Jurkat, Clone E6-1 (cell line): ENCODE measurements at regions not wholly inside any gene's neighbourhood (a gene's known extent, or its start where the extent isn't known, plus 50 kb on each side); places are given as distances from the start of the nearest gene placed in this dataset.

Experiments used
- DNase-seq: peaks from one replicate; pipeline ENCODE4 v3.0.0-alpha.2; 2011; ENCODE audit warnings: low read depth, low spot score
- H3K4me3 ChIP-seq: 2 replicates; pipeline ENCODE4 v1.5.1; 2011; ENCODE audit warnings: mild to moderate bottlenecking, low read length, control low read depth, moderate library complexity

DNA sequence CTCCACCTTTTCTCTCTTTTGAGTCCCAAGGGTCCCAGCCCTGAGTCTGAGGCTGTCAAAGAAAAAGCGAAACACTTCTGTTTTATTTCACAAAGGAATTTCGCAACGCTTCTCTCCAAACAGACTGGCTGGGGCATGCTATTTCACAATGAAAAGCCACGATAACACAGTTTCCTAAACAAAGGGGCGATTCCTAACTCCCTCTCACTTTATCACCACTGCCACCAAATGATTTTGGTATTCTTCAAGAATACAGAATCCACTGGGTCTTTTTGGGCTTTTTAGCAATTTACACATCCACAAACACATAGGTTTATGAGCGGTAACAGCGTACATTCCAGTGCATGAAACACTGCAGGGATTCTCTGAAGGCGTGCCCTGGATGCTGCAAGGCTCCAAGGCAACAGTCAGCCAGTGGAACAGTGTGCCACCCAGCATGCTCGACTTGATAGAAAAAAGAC is 161.2 kb downstream of the DAD1 start:
- DNase-seq, result no peak
- H3K4me3 ChIP-seq, result no peak overlapping the region

DNA sequence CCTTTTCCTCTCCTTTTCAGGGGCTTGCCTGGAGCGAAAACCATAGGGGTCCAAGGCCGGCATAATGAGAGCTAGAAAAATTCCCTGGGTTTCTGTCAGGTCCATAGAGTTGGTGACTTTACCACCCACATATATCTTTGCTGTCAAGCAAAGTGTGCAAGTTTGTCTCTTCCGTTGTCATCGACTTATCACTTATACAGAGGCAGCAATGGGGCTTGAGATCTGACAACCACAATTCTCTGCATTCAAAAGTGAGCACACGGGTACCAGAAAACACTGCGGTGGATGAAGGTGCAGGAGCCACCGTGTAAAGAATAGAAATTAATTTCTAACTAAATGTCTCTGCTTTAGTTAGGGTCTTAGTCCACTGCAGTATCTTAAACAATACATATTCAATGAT is 162.3 kb downstream of the DAD1 start:
- H3K4me3 ChIP-seq, result no peak overlapping the region
- no peak for DNase-seq

DNA sequence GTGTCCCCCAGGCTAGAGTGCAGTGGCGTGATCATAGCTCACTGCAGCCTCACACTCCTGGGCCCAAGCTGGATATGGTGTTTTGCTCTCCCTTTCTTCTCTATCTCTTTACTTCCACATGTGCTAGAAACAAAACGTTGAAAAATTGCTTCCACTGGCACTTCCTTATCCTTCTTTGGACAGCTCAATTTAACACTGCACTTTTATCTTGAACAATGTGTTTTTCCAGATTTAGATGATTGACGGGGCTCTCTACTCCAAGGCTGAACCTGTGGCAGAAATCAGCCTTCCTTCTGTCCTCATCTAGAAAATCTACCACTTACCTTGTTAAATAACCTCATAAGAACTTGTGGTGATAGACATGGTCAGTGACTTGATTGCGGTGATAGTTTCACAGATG is 165.1 kb downstream of the DAD1 start:
- DNase-seq, result no peak

GRCh38 chr14:22422238-22422637 is 166.8 kb downstream of the DAD1 start:
- H3K4me3 ChIP-seq, result no peak overlapping the region
- DNase-seq, result no peak

More for the DNA sequence above, 165.1 kb downstream of the DAD1 start:
- H3K4me3 ChIP-seq, result no peak overlapping the region

DNA sequence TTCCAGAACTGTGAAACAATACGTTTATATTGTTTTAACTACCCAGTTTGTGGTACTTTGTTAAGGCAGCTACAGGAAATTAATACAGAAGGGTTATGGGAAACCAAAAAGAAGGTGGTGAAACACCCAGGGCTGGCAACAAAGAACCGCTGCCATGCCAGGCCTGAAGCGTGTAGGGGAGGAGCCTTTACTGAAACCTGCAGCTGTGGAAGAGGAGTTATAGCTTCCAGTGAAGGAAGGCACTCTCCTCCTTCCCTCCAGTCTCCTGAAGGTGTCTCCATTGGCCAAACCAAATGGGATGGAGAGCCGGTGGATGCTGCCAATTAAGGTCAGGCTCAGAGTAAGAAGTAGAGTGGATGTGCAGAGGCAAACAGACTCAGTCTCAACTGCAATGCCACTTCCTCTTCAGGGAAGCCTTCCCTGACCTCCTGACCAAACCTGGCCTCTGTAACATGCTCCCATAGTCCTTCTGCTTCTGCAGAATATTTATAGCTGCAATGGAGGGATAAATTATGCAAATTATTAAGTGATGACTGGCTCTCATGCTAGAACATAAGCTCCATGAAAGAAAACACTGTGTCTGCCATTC is 168.3 kb downstream of the DAD1 start:
- DNase-seq, result no peak
- no peak overlapping the region for H3K4me3 ChIP-seq

- DNase-seq, result no peak
- no peak overlapping the region for H3K4me3 ChIP-seq
These were observed 169.4 kb downstream of the DAD1 start for GRCh38 chr14:22419620-22420019.

DNA sequence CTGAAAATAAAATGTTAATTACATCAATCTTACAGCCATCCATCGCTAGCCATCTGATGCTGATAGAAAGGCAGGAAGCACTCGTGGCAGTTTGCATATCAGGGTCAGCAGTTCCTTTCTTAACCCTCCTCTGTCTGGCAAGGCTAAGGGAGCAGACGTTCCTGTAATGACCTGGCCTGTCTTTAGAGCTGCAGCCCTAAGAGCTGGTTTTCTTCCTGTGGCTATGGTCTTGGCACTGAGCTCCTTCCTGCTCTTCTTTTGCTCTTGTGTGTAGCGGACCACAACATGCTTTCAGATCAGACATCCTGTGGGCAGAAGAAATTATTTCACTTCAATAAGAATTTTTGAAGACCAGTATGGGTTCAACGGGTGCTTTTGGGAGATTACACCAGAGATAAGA is 170.4 kb downstream of the DAD1 start:
- H3K4me3 ChIP-seq, result no peak overlapping the region
- DNase-seq, result no peak

- no peak overlapping the region for H3K4me3 ChIP-seq
- no peak for DNase-seq
These were observed 171.1 kb downstream of the DAD1 start for GRCh38 chr14:22417914-22418313.

DNA sequence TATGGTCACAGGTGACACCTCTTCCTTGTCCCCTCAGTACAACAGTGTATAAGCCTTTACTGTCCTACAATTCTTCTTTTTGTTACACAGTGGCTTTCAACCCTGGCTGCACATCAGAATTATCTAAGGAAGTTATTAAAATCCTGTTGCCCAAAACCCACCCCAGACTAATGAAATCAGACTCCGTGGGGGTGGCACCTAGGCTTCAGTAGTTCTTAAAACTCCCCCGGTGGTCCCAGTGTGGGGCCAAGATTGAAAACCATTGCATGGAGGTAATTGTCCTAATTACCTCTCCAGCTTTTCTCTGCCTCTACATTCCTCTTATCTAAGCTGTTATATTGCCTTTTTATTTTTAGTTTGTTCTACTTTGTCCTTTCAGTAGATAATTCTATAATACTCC is 172.8 kb downstream of the DAD1 start:
- no peak for DNase-seq
- no peak overlapping the region for H3K4me3 ChIP-seq

GRCh38 chr14:22415605-22415959 is 173.4 kb downstream of the DAD1 start:
- no peak overlapping the region for H3K4me3 ChIP-seq
- no peak for DNase-seq

- no peak for DNase-seq
- H3K4me3 ChIP-seq, result no peak overlapping the region
These were observed 174.0 kb downstream of the DAD1 start for GRCh38 chr14:22414876-22415604.

DNA sequence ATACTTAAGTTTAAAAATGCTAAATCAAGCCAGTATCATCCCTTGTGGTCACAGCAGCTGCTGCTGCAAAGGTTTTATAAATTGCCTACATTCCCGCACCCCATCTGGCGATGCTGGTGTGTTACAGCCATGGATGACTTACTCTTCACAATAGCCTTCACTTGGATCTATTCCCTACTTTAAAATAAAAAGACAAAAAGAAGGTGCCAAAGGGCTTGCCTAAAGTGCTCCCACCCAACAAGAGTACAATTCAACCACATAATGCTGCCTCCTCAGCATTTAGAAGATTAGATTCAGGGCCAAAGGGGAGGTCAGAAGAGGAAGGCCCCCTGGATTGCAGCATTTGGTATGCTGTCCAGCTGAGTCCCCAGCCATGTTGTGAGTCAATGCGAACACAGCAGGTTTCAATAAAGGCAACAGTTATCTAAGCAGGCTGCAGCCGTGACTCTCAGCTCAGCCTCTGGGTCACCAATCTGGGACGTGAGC is 176.1 kb downstream of the DAD1 start:
- H3K4me3 ChIP-seq, result no peak overlapping the region
- DNase-seq, result no peak

DNA sequence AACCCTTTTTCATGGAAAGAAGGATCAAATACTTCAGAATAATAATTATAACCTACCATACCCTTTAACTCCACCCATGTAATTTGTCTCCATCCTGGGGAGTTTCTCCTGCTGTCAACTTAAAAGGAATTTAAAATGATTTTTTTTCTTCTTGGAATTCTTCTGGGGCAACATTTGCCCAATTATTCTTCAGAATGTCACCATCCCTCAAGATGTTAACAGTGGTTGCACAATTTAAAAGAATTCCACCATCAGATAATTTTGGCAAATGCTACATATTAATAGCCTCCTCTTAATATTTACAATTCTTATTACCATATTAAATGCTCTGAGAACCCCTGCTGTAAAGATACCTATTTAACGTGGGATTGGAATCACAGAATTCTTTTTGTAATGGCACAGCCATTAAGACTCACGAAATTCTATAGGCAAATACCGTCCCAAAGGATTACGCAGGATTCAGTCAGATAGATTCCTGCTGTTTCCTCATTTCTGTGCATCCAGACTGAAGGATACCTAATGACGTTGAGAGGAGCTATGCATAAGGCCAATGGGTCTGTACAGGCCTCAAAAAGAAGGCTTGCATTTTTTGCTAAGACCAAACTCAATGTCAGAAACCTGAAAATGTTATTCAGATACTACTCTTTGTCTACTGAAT is 177.5 kb downstream of the DAD1 start:
- no peak for DNase-seq
- no peak overlapping the region for H3K4me3 ChIP-seq

GRCh38 chr14:22410497-22410896 is 178.5 kb downstream of the DAD1 start:
- DNase-seq, result no peak
- no peak overlapping the region for H3K4me3 ChIP-seq

GRCh38 chr14:22409006-22409405 is 180.0 kb downstream of the DAD1 start:
- H3K4me3 ChIP-seq, result no peak overlapping the region
- DNase-seq, result no peak

DNA sequence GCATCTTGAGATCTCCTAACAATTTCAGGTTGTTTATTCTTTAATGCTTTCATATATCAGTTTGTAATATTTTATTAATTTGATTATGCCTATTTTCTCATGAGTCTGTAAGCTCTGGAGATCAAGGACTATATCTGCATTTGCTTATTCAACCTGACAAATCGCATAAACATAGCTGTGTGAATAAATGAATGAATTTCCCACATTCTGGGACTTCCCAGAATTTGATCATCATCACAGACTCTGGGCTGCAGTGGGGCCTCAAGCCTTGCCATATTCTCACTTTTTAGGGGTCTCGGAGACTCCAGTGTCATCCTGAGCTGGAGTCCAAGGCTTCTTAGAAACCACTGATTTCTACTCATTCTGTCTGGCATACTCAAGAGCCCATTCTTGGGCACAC is 180.5 kb downstream of the DAD1 start:
- DNase-seq, result no peak
- no peak overlapping the region for H3K4me3 ChIP-seq

GRCh38 chr14:22407033-22407432 is 182.0 kb downstream of the DAD1 start:
- H3K4me3 ChIP-seq, result no peak overlapping the region
- DNase-seq, result no peak

GRCh38 chr14:22405201-22405600 is 183.8 kb downstream of the DAD1 start:
- no peak for DNase-seq
- no peak overlapping the region for H3K4me3 ChIP-seq

DNA sequence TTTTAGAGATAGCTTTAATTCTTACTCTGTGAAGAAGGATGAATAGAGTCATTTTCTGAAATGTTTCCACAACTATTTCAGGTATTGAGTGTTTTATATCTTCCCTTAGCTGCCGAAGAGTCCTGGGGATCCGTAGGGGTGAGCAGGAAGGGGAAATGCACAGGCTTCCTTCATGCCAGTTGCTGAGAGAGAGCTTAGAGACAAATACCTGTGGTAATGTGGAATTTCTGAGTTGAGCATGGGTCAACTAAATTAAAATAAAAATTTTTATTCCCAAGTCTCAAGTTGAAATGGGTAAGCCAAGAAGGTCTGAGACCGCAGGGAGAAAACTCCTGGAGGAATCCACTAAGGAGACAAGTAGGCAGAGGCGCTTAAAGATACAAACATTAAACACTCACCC is 185.7 kb downstream of the DAD1 start:
- no peak overlapping the region for H3K4me3 ChIP-seq
- DNase-seq, result no peak

- no peak overlapping the region for H3K4me3 ChIP-seq
- no peak for DNase-seq
These were observed 188.3 kb downstream of the DAD1 start for GRCh38 chr14:22400655-22401259.
